HCT116 (cell line): ENCODE measurements at regions not wholly inside any gene's neighbourhood (a gene's known extent, or its start where the extent isn't known, plus 50 kb on each side); places are given as distances from the start of the nearest gene placed in this dataset.

ENCODE experiments used
- CEBPB ChIP-seq: IDR thresholded peaks from 2 replicates; pipeline ENCODE4 v1.6.1; 2012; ENCODE audit warnings: low read depth
- CTCF ChIP-seq, 3 experiments: fragments of 200-600 bp in 1 of 3; sonication (generic) in 1 of 3; IDR thresholded peaks in 2 of 3; conservative IDR thresholded peaks in 1 of 3; 2 replicates each; pipeline ENCODE4 v1.5.1; 2012 to 2017; ENCODE audit warnings: low read depth in 2 of 3, low read length in 2 of 3, antibody characterized with exemption in 1 of 3, borderline replicate concordance in 1 of 3, control low read depth in 1 of 3, mild to moderate bottlenecking in 1 of 3, mixed read lengths in 1 of 3, mixed run types in 1 of 3, moderate library complexity in 1 of 3; ENCODE audit not compliant: insufficient read depth in 1 of 3
- EZH2 ChIP-seq: fragments of 200-600 bp; sonication (generic); IDR thresholded peaks from 2 replicates; pipeline ENCODE4 v1.6.1; 2017; ENCODE audit warnings: antibody characterized with exemption, mixed run types
- FOSL1 ChIP-seq: IDR thresholded peaks from 2 replicates; pipeline ENCODE4 v1.6.1; 2012; ENCODE audit warnings: low read depth
- POLR2A ChIP-seq: IDR thresholded peaks from 2 replicates; pipeline ENCODE4 v1.7.0; 2011; ENCODE audit warnings: borderline replicate concordance; ENCODE audit not compliant: insufficient read depth, insufficient read length; ENCODE audit errors: extremely low read depth
- YY1 ChIP-seq: IDR thresholded peaks from 2 replicates; pipeline ENCODE4 v1.6.1; 2011; ENCODE audit warnings: low read length, low read depth, moderate library complexity, mild to moderate bottlenecking; ENCODE audit not compliant: insufficient replicate concordance; ENCODE audit errors: extremely low read depth

- TF ChIP-seq CTCF (IDR thresholded peaks at IDR 0.05 in 2 of 3, conservative IDR thresholded peaks at IDR 0.05 in 1 of 3; ENCODE audit: borderline replicate concordance in 1 of 3, insufficient read depth in 1 of 3, low read depth in 2 of 3, low read length in 2 of 3) (no peak), YY1 (no peak), POLR2A (no peak), FOSL1 (no peak), CEBPB (no peak), EZH2 (no peak)
Measured at GRCh38 chr3:68057637-68058320, 403.4 kb upstream of the SUCLG2 start.
